Natural killer cell treated with Interleukin-12 subunit alpha and Interleukin-12 subunit beta and Interleukin-15 and Interleukin-18, amount 100 ng/mL, for 72 hours (primary cell): ENCODE measurements at regions not wholly inside any gene's neighbourhood (a gene's known extent, or its start where the extent isn't known, plus 50 kb on each side); places are given as distances from the start of the nearest gene placed in this dataset.

ENCODE experiments used
- ATAC-seq, 2 donors: fragments of 150-1000 bp; cut with Tn5 transposase in 1 of 2; sonication (Bioruptor Pico), chemical (Tn5 transposase) in 1 of 2; 2 replicates each; pipeline ENCODE4 v1.10.0; 2021
- DNase-seq: peaks from one replicate; pipeline ENCODE4 v3.0.0; 2022; ENCODE audit warnings: low spot score
- H3K27ac Mint-ChIP-seq, 2 donors: 1 replicate in 1 of 2; 2 replicates in 1 of 2; pipeline ENCODE4 v1.8.0; 2022; ENCODE audit warnings: mixed read lengths in 2 of 2, mild to moderate bottlenecking in 1 of 2, moderate library complexity in 1 of 2
- H3K27me3 Mint-ChIP-seq, 2 donors: 1 replicate in 1 of 2; 2 replicates in 1 of 2; pipeline ENCODE4 v1.8.0; 2022; ENCODE audit warnings: mixed read lengths in 2 of 2
- H3K36me3 Mint-ChIP-seq: one replicate; pipeline ENCODE4 v1.8.0; 2022; ENCODE audit warnings: mixed read lengths
- H3K4me1 Mint-ChIP-seq, 2 donors: 1 replicate in 1 of 2; 2 replicates in 1 of 2; pipeline ENCODE4 v1.8.0; 2022; ENCODE audit warnings: low read depth in 2 of 2, mixed read lengths in 2 of 2, mild to moderate bottlenecking in 1 of 2
- H3K4me3 Mint-ChIP-seq: one replicate; pipeline ENCODE4 v1.8.0; 2022; ENCODE audit warnings: mixed read lengths
- H3K9me3 Mint-ChIP-seq: 2 replicates; pipeline ENCODE4 v1.8.0; 2022; ENCODE audit warnings: mixed read lengths

- ATAC-seq = no peak
- Mint-ChIP-seq H3K27me3 (no peaks in the 10 kb centered on the region), H3K4me1 (no peaks in the 10 kb centered on the region), H3K36me3 (no peaks in the 10 kb centered on the region), H3K9me3 (no peaks in the 10 kb centered on the region), H3K27ac (no peak overlapping the region), H3K4me3 (no peak overlapping the region)
- no peak for DNase-seq
These were observed 54.4 kb upstream of the BTG1 start for GRCh38 chr12:92199819-92200576.

GRCh38 chr12:92197815-92198214 lies 52.2 kb upstream of the BTG1 start:
- no peaks in the 10 kb centered on the region for H3K4me1 Mint-ChIP-seq
- no peaks in the 10 kb centered on the region for H3K27me3 Mint-ChIP-seq
- DNase-seq (no peak), ATAC-seq (no peak)
- H3K9me3 Mint-ChIP-seq = no peaks in the 10 kb centered on the region
- no peaks in the 10 kb centered on the region for H3K36me3 Mint-ChIP-seq
- H3K4me3 Mint-ChIP-seq = no peak overlapping the region
- no peak overlapping the region for H3K27ac Mint-ChIP-seq

- ATAC-seq (no peak), DNase-seq (no peak)
- Mint-ChIP-seq H3K4me1 (no peaks in the 10 kb centered on the region), H3K27me3 (no peaks in the 10 kb centered on the region), H3K27ac (no peak overlapping the region), H3K36me3 (no peaks in the 10 kb centered on the region), H3K4me3 (no peak overlapping the region), H3K9me3 (no peaks in the 10 kb centered on the region)
These were observed 50.7 kb upstream of the BTG1 start for GRCh38 chr12:92196368-92196767.
